SK-N-MC (cell line): ENCODE measurements at regions not wholly inside any gene's neighbourhood (a gene's known extent, or its start where the extent isn't known, plus 50 kb on each side); places are given as distances from the start of the nearest gene placed in this dataset.
"Not testable (repeated sequence)": the region's sequence is repeated elsewhere in the genome, so short reads cannot be mapped to it uniquely, and the experiment has no call there.

Source experiments
- DNase-seq: peaks from one replicate; pipeline ENCODE4 v3.0.0-alpha.2; 2011; ENCODE audit warnings: low read depth, low spot score
- H3K27ac ChIP-seq: fragments of 200-600 bp; sonication (generic); 2 replicates; pipeline ENCODE4 v1.5.1; 2016; ENCODE audit warnings: mixed run types
- H3K36me3 ChIP-seq: fragments of 200-600 bp; sonication (generic); 2 replicates; pipeline ENCODE4 v1.6.1; 2017; ENCODE audit warnings: antibody characterized with exemption, low read length, mixed read lengths; ENCODE audit not compliant: insufficient read depth
- H3K4me3 ChIP-seq: fragments of 200-600 bp; sonication (generic); 2 replicates; pipeline ENCODE4 v1.5.1; 2016
- H3K9ac ChIP-seq: fragments of 200-600 bp; sonication (generic); 2 replicates; pipeline ENCODE4 v1.8.0; 2017; ENCODE audit warnings: mixed run types, mixed read lengths; ENCODE audit not compliant: insufficient read length
- H3K9me3 ChIP-seq: fragments of 200-600 bp; sonication (generic); 2 replicates; pipeline ENCODE4 v1.6.1; 2017; ENCODE audit warnings: low read depth, mild to moderate bottlenecking, antibody characterized with exemption, low read length, moderate library complexity, mixed read lengths
- EZH2 ChIP-seq: fragments of 200-600 bp; sonication (generic); IDR thresholded peaks from one replicate; pipeline ENCODE4 v1.6.1; 2017; ENCODE audit warnings: antibody characterized with exemption
- FOXP2 ChIP-seq: optimal IDR thresholded peaks from 2 replicates; pipeline ENCODE3; 2011; ENCODE audit warnings: mild to moderate bottlenecking, moderate library complexity; ENCODE audit not compliant: insufficient read depth; ENCODE audit errors: extremely low read length, control extremely low read depth
- POLR2AphosphoS5 ChIP-seq: IDR thresholded peaks from 2 replicates; pipeline ENCODE4 v1.6.1; 2012; ENCODE audit warnings: mild to moderate bottlenecking, low read depth, low read length, borderline replicate concordance

DNA sequence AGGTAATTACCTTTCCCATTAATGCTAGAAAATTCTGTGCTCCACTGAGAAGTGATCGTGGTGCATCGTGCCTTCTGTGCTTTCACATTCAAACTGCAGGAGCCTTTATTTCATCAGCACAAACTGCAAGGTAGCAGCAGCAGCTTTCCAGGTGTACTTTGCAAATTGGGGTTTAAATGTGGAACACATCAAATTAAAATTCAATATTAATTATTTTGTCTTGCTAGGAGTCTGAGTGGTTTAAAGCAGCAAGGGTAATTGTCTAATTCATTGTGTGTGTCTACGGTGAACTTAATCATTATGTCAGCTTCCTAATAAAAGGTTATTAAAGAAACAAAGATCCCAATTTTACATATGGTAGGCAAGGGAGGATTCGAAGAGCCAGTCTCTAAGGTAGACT lies 180.8 kb upstream of the ATP5MC3 start:
- Histone ChIP-seq H3K27ac (no peak overlapping the region), H3K9me3 (no peaks in the 10 kb centered on the region), H3K4me3 (no peak overlapping the region), H3K9ac (no peak overlapping the region), H3K36me3 (no peaks in the 10 kb centered on the region)
- TF ChIP-seq EZH2 (no peak), POLR2AphosphoS5 (no peak), FOXP2 (no peak)
- DNase-seq: no peak

DNA sequence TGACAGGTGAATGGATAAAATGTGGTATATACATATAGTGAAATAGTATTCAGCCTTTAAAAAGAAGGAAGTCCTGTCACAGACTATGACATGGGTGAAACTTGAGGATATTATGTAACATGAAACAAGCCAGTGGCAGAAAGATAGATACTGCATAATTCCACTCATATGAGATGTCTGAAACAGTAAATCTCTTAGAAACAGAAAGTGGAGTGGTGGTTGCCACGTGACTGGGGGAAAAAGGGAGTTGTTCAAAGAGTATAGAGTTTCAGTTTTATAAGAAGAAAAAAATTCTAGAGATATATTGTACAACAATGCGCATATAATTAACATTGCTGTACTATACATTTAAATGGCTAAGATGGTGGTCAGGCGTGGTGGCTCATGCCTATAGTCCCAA lies 178.2 kb upstream of the ATP5MC3 start:
- Histone ChIP-seq H3K4me3 (no peak overlapping the region), H3K9ac (no peak overlapping the region)
- no peak for TF ChIP-seq EZH2
- no peak for TF ChIP-seq FOXP2
- TF ChIP-seq POLR2AphosphoS5: no peak

DNA sequence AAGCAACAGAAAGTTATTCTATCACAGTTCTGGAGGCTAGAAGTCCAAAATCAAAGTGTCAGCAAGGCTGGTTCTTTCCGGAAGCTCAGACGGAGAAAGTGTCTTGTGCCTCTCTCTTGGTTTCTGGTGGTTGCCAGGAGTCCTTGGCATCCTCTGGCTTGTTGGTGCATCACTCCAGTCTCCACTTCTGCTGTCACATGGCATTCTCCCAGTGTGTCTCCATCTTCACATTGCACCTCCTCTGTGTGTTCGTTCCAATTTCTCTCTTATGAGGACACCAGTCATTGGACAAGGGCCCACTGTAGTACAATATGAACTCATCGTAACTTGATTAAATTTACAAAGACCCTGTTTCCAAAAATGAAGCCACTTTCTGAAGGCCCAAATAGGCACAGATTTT lies 175.4 kb upstream of the ATP5MC3 start:
- no peak overlapping the region for H3K4me3 ChIP-seq
- no peak overlapping the region for H3K9ac ChIP-seq
- H3K36me3 ChIP-seq: no peaks in the 10 kb centered on the region
- TF ChIP-seq POLR2AphosphoS5 (no peak), EZH2 (no peak), FOXP2 (no peak)
- no peak overlapping the region for H3K27ac ChIP-seq
- no peaks in the 10 kb centered on the region for H3K9me3 ChIP-seq
- DNase-seq: no peak

More for the DNA sequence above, 178.2 kb upstream of the ATP5MC3 start:
- no peak for DNase-seq
- Histone ChIP-seq H3K36me3 (no peaks in the 10 kb centered on the region), H3K27ac (no peak overlapping the region), H3K9me3 (no peaks in the 10 kb centered on the region)

DNA sequence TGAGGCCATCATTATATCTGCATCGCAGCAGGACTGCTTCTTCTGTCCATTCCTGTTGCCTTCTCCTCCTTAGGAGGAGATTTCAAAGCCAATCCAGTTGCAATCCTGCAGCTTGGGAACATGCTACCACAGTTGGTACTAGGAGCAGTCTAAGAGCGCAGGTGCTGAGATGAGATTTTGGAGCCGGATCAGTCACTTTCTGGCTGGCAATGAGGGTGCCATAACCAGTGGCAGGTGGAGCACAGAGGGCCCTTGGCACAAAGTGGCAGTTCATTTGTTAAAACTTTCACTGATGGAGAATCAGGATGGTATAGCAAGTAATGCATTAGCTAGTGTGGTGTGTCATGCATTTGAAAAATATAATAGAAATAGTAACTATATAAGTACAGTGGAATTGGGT lies 173.7 kb upstream of the ATP5MC3 start:
- H3K9ac ChIP-seq: no peak overlapping the region
- no peak overlapping the region for H3K27ac ChIP-seq
- no peak overlapping the region for H3K4me3 ChIP-seq
- H3K36me3 ChIP-seq: no peaks in the 10 kb centered on the region
- no peaks in the 10 kb centered on the region for H3K9me3 ChIP-seq
- no peak for DNase-seq
- TF ChIP-seq POLR2AphosphoS5 (no peak), FOXP2 (no peak), EZH2 (no peak)

DNA sequence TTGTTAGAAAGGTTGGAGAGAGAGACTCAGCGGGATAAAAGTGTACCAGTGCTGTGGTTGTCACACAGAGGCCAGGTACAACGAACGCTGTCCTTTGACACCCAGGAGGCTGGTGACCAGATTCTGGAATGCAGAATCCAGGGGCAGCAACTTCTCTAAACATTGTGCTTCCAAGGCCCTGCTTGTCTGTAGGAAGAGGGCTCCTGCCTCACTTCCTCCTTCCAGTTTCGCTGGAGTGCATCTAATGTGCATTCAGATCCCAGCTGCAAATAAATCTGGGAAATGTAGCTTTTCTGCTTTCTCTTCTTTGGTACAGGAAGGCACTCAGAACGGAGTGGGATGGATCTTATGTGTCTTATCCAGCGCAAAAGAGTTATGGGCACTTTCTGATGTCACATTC lies 171.8 kb upstream of the ATP5MC3 start:
- no peak overlapping the region for H3K9ac ChIP-seq
- TF ChIP-seq FOXP2: no peak
- TF ChIP-seq POLR2AphosphoS5: no peak
- no peak for TF ChIP-seq EZH2
- no peak overlapping the region for H3K4me3 ChIP-seq
- no peaks in the 10 kb centered on the region for H3K36me3 ChIP-seq
- no peak for DNase-seq
- no peaks in the 10 kb centered on the region for H3K9me3 ChIP-seq
- no peak overlapping the region for H3K27ac ChIP-seq

DNA sequence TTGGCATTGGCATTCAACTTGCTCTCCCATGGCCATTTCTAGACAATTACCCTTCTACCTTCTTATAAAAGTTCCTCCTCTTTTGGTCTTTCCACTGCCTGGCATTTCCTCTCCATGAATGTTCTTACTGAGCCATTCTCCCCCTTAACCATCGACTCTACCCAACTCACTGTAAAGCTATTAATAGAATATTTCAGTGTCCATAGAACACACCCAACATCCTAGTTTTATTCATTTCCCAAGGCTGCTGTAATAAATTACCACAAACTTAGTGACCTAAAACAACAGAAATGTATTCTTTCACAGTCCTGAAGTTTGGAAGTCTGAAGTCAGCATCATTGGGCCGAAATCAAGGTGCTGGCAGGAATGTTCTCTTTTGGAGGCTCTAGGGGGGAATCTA lies 170.0 kb upstream of the ATP5MC3 start:
- no peak for DNase-seq
- Histone ChIP-seq H3K36me3 (no peaks in the 10 kb centered on the region), H3K27ac (no peak overlapping the region), H3K9me3 (no peaks in the 10 kb centered on the region), H3K4me3 (no peak overlapping the region), H3K9ac (no peak overlapping the region)
- TF ChIP-seq POLR2AphosphoS5 (no peak), FOXP2 (no peak), EZH2 (no peak)

DNA sequence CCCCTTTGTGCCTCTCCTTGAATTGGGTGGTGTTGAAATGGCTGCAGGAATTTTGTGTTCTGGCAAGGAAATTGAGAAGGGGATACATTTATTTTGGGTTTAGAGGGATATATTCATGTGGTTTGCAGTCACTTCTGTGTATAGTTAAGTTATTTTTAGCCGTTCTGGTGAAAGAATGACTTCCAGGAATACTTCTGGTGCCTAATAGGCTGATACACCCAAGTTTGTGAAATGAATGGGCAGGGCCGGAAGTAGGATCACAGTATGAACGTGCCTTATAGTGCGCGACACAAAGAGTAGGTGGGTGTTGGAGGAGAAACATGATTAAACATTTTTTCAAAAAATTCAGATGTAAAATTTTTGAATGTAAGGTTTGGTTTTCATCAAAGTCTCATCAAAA lies 168.6 kb upstream of the ATP5MC3 start:
- DNase-seq: no peak
- H3K9ac ChIP-seq: no peak overlapping the region
- H3K36me3 ChIP-seq: no peaks in the 10 kb centered on the region
- no peak overlapping the region for H3K4me3 ChIP-seq
- H3K9me3 ChIP-seq: no peaks in the 10 kb centered on the region
- TF ChIP-seq FOXP2 (no peak), EZH2 (no peak), POLR2AphosphoS5 (no peak)
- H3K27ac ChIP-seq: no peak overlapping the region

DNA sequence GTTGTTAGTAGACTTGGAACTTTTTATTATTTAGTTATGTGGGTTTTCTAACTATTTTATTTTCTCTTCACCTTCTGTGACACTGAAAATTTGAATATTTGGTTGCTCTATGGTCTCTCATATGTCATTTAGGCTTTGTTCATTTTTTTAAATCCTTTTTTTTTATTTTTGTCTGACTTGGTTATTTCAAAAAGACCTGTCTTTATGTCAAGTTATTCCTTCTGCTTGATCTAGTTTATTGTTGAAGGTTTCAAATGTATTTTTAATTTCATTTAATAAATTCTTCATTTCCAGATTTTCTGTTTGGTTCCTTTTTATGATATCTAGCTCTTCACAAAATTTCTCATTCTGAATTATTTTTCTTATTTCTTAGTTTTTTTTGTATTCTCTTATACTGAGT lies 160.6 kb upstream of the ATP5MC3 start:
- Histone ChIP-seq H3K27ac (no peak overlapping the region), H3K4me3 (no peak overlapping the region), H3K9ac (no peak overlapping the region), H3K9me3 (peaks cover 10% of the 10 kb centered on the region; the same call in 1 of the 2 replicates), H3K36me3 (no peaks in the 10 kb centered on the region)
- no peak for TF ChIP-seq POLR2AphosphoS5
- TF ChIP-seq FOXP2: no peak
- no peak for TF ChIP-seq EZH2
- DNase-seq: no peak

DNA sequence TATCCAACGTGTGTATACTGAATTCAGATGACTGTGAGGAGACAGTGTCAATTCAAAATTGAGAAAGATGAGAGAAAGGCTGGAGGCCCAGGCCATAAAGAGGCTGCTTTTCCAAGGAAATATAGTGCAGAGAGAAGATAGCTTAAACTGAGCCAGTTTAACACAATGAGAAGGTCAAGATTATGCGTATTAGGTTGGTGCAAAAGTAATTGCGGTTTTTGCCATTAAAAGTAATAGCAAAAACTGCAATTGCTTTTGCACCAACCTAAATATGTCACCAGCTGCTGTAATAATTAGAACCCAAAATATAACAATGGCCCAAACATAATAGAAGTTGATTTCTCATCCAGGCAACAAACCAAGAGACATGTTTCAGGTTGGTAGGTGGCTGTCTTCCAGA lies 148.7 kb upstream of the ATP5MC3 start:
- no peak for DNase-seq
- TF ChIP-seq FOXP2 (no peak), EZH2 (no peak), POLR2AphosphoS5 (no peak)
- H3K9me3 ChIP-seq: no peaks in the 10 kb centered on the region
- H3K27ac ChIP-seq: no peak overlapping the region
- no peaks in the 10 kb centered on the region for H3K36me3 ChIP-seq
- H3K9ac ChIP-seq: no peak overlapping the region
- H3K4me3 ChIP-seq: no peak overlapping the region

DNA sequence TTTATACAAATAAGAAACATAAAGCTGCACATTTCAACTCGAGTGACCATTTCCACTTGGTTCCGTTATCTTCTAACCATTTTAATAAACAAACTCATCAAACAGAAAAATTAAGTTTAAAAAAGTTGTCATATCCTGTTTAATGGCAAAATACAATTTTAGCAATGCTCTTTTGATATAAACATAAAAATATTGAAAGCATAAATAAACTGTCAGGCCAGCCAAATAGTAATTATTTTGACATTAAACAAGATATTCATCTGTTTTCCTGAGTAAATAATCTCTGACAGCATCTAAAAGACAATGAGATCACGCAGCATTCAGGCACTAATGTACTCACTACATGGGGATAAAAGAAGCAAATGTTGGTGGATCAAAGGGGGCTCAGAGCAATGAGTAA lies 145.3 kb upstream of the ATP5MC3 start:
- Histone ChIP-seq H3K9me3 (peaks cover 3% of the 10 kb centered on the region; the same call in 1 of the 2 replicates), H3K27ac (no peak overlapping the region), H3K4me3 (no peak overlapping the region), H3K36me3 (no peaks in the 10 kb centered on the region), H3K9ac (no peak overlapping the region)
- no peak for DNase-seq
- TF ChIP-seq EZH2: no peak
- no peak for TF ChIP-seq POLR2AphosphoS5
- TF ChIP-seq FOXP2: no peak

DNA sequence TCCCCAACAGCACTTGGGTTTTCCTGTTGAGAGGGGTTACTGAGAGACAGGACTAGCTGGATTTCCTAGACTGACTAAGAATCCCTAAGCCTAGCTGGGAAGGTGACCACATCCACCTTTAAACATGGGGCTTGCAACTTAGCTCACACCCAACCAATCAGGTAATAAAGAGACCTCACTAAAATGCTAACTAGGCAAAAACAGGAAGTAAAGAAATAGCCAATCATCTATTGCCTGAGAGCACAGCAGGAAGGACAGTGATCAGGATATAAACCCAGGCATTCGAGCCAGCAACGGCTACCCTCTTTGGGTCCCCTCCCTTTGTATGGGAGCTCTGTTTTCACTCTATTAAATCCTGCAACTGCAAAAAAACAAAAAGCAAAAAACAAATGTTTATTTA lies 144.7 kb upstream of the ATP5MC3 start:
- not testable (repeated sequence) for H3K27ac ChIP-seq

More for the DNA sequence above, 144.7 kb upstream of the ATP5MC3 start:
- H3K9me3 ChIP-seq, DNase-seq, H3K36me3 ChIP-seq, H3K4me3 ChIP-seq, H3K9ac ChIP-seq: not testable (repeated sequence)
